ENCODE measurements at regions not wholly inside any gene's neighbourhood (a gene's known extent, or its start where the extent isn't known, plus 50 kb on each side); places are given as distances from the start of the nearest gene placed in this dataset.

DNA sequence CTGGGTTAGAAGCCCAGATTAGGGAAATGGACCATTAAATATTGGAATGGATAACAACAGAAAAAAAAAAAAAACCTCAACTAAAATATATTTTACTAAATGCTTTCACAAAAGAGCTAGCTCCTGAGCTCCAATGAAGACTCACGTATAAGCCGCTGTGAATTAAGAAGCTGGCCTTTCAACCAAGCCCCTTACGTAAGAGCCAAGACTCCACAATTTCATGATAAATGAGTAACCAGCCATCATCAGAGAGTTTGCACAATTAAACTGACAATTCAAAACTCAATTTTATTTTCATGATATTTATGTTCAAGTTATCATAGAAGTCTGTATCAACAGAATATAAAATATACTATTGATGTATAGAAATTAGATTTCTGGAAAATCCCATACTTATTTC is 70.7 kb upstream of the HNRNPA3 start:
- H4K20me1 ChIP-seq (ENCODE audit: insufficient read depth): no peaks in the 10 kb centered on the region
- no peak for TF ChIP-seq EZH2 (IDR thresholded peaks at IDR 0.05; ENCODE audit: low read depth)
- TF ChIP-seq, protein P1, sequence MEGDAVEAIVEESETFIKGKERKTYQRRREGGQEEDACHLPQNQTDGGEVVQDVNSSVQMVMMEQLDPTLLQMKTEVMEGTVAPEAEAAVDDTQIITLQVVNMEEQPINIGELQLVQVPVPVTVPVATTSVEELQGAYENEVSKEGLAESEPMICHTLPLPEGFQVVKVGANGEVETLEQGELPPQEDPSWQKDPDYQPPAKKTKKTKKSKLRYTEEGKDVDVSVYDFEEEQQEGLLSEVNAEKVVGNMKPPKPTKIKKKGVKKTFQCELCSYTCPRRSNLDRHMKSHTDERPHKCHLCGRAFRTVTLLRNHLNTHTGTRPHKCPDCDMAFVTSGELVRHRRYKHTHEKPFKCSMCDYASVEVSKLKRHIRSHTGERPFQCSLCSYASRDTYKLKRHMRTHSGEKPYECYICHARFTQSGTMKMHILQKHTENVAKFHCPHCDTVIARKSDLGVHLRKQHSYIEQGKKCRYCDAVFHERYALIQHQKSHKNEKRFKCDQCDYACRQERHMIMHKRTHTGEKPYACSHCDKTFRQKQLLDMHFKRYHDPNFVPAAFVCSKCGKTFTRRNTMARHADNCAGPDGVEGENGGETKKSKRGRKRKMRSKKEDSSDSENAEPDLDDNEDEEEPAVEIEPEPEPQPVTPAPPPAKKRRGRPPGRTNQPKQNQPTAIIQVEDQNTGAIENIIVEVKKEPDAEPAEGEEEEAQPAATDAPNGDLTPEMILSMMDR (conservative IDR thresholded peaks at IDR 0.05): no peak
- no peak overlapping the region for H3K4me3 ChIP-seq
- H3K9me3 ChIP-seq (ENCODE audit: insufficient read depth, low read depth): no peaks in the 10 kb centered on the region
- peaks cover 10% of the 10 kb centered on the region; the same call in 1 of the 2 replicates for H3K9me2 ChIP-seq (ENCODE audit: insufficient read depth)
- H3K4me2 ChIP-seq: no peak overlapping the region
- no peaks in the 10 kb centered on the region; the same call in 1 of the 2 replicates for H3K27me3 ChIP-seq (ENCODE audit: insufficient read depth, low read depth)
- no peaks in the 10 kb centered on the region for H3K79me2 ChIP-seq (ENCODE audit: low read depth)
- POLR2A ChIA-PET (ENCODE audit: unreplicated experiment): no interaction called here
- H3K36me3 ChIP-seq (ENCODE audit: low read depth): no peaks in the 10 kb centered on the region
- no peaks in the 10 kb centered on the region; the same call in 1 of the 2 replicates for H3F3A ChIP-seq (ENCODE audit: insufficient read depth, low read depth)
- no peak overlapping the region for H3K27ac ChIP-seq
- no peak for DNase-seq
- CTCF ChIA-PET: interaction anchor here (0.6 kb wide), 1 partner anchor 19 kb away, joined by 3 read pairs; no protein-coding TSS in a partner anchor
- H3K4me1 ChIP-seq (replicated peaks; ENCODE audit: insufficient read depth): no peaks in the 10 kb centered on the region
- intact Hi-C loops (cut with micrococcal nuclease; ENCODE audit: unreplicated experiment): loop anchor here (10.0 kb wide), 1 partner anchor 587 kb away; no protein-coding TSS in a partner anchor
- BruUV-seq (replicated peaks): no TSS peak
- H2AFZ ChIP-seq: no peak overlapping the region

DNA sequence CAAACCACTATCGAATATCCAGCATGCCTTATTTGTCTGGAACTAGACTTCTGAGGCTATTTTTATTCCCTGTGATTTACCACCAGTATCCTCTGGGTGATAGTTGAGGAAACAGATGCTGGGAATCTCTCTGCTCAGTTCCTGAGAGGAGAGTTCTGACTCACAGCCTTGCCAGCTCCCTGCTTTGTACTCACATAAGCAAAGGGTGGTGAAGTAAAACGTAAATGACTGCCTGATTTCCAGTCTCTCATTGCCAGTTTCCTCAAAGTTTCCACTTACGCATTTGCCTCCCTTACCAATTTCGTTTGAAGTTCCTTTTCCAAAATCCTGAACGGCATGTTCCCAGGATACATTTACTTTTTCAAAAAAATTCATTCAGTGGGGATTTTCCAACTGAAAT is 69.2 kb upstream of the HNRNPA3 start:
- no peak overlapping the region for H3K4me3 ChIP-seq
- no peak for DNase-seq
- no peaks in the 10 kb centered on the region for H4K20me1 ChIP-seq (ENCODE audit: insufficient read depth)
- CTCF ChIA-PET: interaction anchor here (0.9 to 1.0 kb wide), 2 partner anchors 587 to 619 kb away, joined by 3 read pairs; no protein-coding TSS in a partner anchor
- peaks cover 6% of the 10 kb centered on the region for H3K4me1 ChIP-seq (replicated peaks; ENCODE audit: insufficient read depth)
- peaks cover 11% of the 10 kb centered on the region for H3K27me3 ChIP-seq (ENCODE audit: insufficient read depth, low read depth)
- no TSS peak for BruUV-seq (replicated peaks)
- POLR2A ChIA-PET (ENCODE audit: unreplicated experiment): no interaction called here
- TF ChIP-seq EZH2 (IDR thresholded peaks at IDR 0.05; ENCODE audit: low read depth): no peak
- TF ChIP-seq, protein P1 (conservative IDR thresholded peaks at IDR 0.05): no peak
- no peaks in the 10 kb centered on the region for H3K79me2 ChIP-seq (ENCODE audit: low read depth)
- no peak overlapping the region for H3K27ac ChIP-seq
- peaks cover 10% of the 10 kb centered on the region; the same call in 1 of the 2 replicates for H3K9me2 ChIP-seq (ENCODE audit: insufficient read depth)
- no peaks in the 10 kb centered on the region for H3K36me3 ChIP-seq (ENCODE audit: low read depth)
- no peak overlapping the region for H2AFZ ChIP-seq
- H3K9me3 ChIP-seq (ENCODE audit: insufficient read depth, low read depth): no peaks in the 10 kb centered on the region
- H3K4me2 ChIP-seq: no peak overlapping the region
- intact Hi-C loops (cut with micrococcal nuclease; ENCODE audit: unreplicated experiment): loop anchor here (10.0 kb wide), 1 partner anchor 589 kb away; no protein-coding TSS in a partner anchor
- H3F3A ChIP-seq (ENCODE audit: insufficient read depth, low read depth): no peaks in the 10 kb centered on the region; the same call in 1 of the 2 replicates

DNA sequence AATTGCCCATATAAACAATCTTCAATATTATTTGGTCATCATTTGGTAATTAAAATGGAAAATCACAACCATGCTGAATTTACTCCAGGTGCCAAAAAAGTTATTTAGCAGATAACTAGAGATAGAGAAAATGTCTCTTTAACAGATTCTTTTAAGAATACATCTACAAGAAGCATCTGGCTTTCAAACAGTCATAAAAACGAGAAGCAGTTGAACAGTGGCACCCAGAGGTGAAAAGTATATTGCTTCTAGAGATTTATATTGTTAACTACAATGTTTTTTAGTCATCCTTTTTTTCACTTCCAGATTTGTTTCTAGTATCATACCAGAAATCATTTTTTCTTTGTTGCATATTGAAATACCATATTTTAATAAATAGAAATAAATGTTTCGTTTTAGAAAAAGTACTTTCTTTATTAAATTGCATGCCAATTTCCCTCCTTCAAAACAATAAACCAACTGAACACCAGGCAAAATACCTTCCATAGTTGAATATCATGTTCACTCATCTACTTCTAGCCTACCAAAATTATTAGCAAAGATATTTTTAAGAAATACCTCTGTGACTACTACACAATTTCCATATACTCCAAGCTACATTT is 65.4 kb upstream of the HNRNPA3 start:
- H3K9me2 ChIP-seq (ENCODE audit: insufficient read depth): peaks cover 3% of the 10 kb centered on the region; the same call in 1 of the 2 replicates
- ChIA-PET CTCF (interaction anchor here (0.6 to 2.4 kb wide), 4 partner anchors 9 to 1815 kb away, joined by 3 to 8 read pairs (median 5); no protein-coding TSS in a partner anchor), POLR2A (ENCODE audit: unreplicated experiment) (interaction anchor here (0.5 kb wide), 1 partner anchor 1006 kb away, joined by 3 read pairs; no protein-coding TSS in a partner anchor)
- no peak overlapping the region for H2AFZ ChIP-seq
- BruUV-seq (replicated peaks): no TSS peak
- H3K4me2 ChIP-seq: no peak overlapping the region
- no peak overlapping the region for H3K27ac ChIP-seq
- no peaks in the 10 kb centered on the region for H3K79me2 ChIP-seq (ENCODE audit: low read depth)
- peaks cover 13% of the 10 kb centered on the region for H3K27me3 ChIP-seq (ENCODE audit: insufficient read depth, low read depth)
- H4K20me1 ChIP-seq (ENCODE audit: insufficient read depth): no peaks in the 10 kb centered on the region
- H3K4me1 ChIP-seq (replicated peaks; ENCODE audit: insufficient read depth): peaks cover 8% of the 10 kb centered on the region
- no peaks in the 10 kb centered on the region; the same call in 1 of the 2 replicates for H3F3A ChIP-seq (ENCODE audit: insufficient read depth, low read depth)
- H3K4me3 ChIP-seq: no peak overlapping the region
- peak in 1 of 2 experiments; percentile 57 for DNase-seq
- H3K9me3 ChIP-seq (ENCODE audit: insufficient read depth, low read depth): no peaks in the 10 kb centered on the region
- no peaks in the 10 kb centered on the region for H3K36me3 ChIP-seq (ENCODE audit: low read depth)
- no peak for TF ChIP-seq EZH2 (IDR thresholded peaks at IDR 0.05; ENCODE audit: low read depth)
- TF ChIP-seq, protein P1 (conservative IDR thresholded peaks at IDR 0.05): peak; percentile 91
- intact Hi-C loops (cut with micrococcal nuclease; ENCODE audit: unreplicated experiment): loop anchor here (2.0 to 10.0 kb wide), 9 partner anchors 185 to 1895 kb away; no protein-coding TSS in a partner anchor

Data from PC-9 (cell line).